Endothelial cell of umbilical vein (primary cell): ENCODE measurements at regions not wholly inside any gene's neighbourhood (a gene's known extent, or its start where the extent isn't known, plus 50 kb on each side); places are given as distances from the start of the nearest gene placed in this dataset.

Experiments
- EZH2 ChIP-seq: IDR thresholded peaks from 2 replicates; pipeline ENCODE4 v1.6.1; 2012; ENCODE audit warnings: borderline replicate concordance, low read depth, mild to moderate bottlenecking, moderate library complexity, low read length, inconsistent platforms; ENCODE audit not compliant: severe bottlenecking
- FOS ChIP-seq: IDR thresholded peaks from 2 replicates; pipeline ENCODE4 v1.6.1; 2011; ENCODE audit warnings: mild to moderate bottlenecking, low read length, moderate library complexity, borderline replicate concordance; ENCODE audit not compliant: insufficient read depth
- GATA2 ChIP-seq: IDR thresholded peaks from 2 replicates; pipeline ENCODE4 v1.7.0; 2011; ENCODE audit warnings: low read depth, mild to moderate bottlenecking, moderate library complexity, mixed read lengths, low read length; ENCODE audit not compliant: insufficient read length, insufficient read depth
- JUN ChIP-seq: IDR thresholded peaks from 2 replicates; pipeline ENCODE4 v1.6.1; 2011; ENCODE audit warnings: borderline replicate concordance, low read depth; ENCODE audit not compliant: insufficient read length, insufficient read depth
- MYC ChIP-seq: IDR thresholded peaks from one replicate; pipeline ENCODE4 v1.6.1; 2011; ENCODE audit warnings: mild to moderate bottlenecking, low read depth, low read length
- POLR2A ChIP-seq: IDR thresholded peaks from 2 replicates; pipeline ENCODE4 v1.6.1; 2012; ENCODE audit warnings: low read depth, mild to moderate bottlenecking, control low read depth, low read length
- POLR2AphosphoS5 ChIP-seq: IDR thresholded peaks from 2 replicates; pipeline ENCODE4 v1.6.1; 2012; ENCODE audit warnings: low read depth, mild to moderate bottlenecking, control low read depth, low read length, moderate library complexity; ENCODE audit not compliant: insufficient read depth
- TF ChIP-seq, protein P1 (sequence below), 2 donors: IDR thresholded peaks; 1 replicate in 1 of 2; 2 replicates in 1 of 2; pipeline ENCODE4 v1.5.1; 2011; ENCODE audit warnings: low read length in 2 of 2, mild to moderate bottlenecking in 2 of 2, moderate library complexity in 2 of 2, control low read depth in 1 of 2, inconsistent platforms in 1 of 2, low read depth in 1 of 2; ENCODE audit not compliant: insufficient read depth in 1 of 2; ENCODE audit errors: extremely low read depth in 1 of 2
- TF ChIP-seq, protein P2 (sequence below): IDR thresholded peaks from 2 replicates; pipeline ENCODE4 v1.6.1; 2011; ENCODE audit not compliant: insufficient read depth, insufficient read length

DNA sequence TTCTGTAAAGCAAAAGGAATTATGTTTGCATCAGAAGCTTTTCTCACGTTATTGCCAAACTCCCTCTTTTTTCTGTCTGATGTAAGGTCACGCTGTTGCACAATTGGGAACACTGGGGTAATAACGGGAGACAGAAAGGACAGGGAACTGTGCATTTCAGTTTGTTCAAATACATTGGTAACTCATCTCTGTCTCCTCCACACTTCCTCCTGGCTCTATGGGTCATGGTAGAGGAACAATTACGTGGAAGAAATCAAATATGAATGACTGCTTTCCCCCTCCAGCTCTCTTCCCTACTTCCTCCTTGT lies 132.2 kb upstream of the TNFAIP3 start:
- TF ChIP-seq EZH2 (no peak), MYC (no peak), FOS (no peak), POLR2AphosphoS5 (no peak), POLR2A (no peak), JUN (no peak), GATA2 (no peak)
- TF ChIP-seq, protein P1, sequence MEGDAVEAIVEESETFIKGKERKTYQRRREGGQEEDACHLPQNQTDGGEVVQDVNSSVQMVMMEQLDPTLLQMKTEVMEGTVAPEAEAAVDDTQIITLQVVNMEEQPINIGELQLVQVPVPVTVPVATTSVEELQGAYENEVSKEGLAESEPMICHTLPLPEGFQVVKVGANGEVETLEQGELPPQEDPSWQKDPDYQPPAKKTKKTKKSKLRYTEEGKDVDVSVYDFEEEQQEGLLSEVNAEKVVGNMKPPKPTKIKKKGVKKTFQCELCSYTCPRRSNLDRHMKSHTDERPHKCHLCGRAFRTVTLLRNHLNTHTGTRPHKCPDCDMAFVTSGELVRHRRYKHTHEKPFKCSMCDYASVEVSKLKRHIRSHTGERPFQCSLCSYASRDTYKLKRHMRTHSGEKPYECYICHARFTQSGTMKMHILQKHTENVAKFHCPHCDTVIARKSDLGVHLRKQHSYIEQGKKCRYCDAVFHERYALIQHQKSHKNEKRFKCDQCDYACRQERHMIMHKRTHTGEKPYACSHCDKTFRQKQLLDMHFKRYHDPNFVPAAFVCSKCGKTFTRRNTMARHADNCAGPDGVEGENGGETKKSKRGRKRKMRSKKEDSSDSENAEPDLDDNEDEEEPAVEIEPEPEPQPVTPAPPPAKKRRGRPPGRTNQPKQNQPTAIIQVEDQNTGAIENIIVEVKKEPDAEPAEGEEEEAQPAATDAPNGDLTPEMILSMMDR (IDR thresholded peaks at IDR 0.05; ENCODE audit: extremely low read depth in 1 of 2, insufficient read depth in 1 of 2, low read depth in 1 of 2, low read length in 2 of 2), result no peak
- TF ChIP-seq, protein P2, sequence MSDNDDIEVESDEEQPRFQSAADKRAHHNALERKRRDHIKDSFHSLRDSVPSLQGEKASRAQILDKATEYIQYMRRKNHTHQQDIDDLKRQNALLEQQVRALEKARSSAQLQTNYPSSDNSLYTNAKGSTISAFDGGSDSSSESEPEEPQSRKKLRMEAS, result no peak
